ENCODE measurements at regions not wholly inside any gene's neighbourhood (a gene's known extent, or its start where the extent isn't known, plus 50 kb on each side); places are given as distances from the start of the nearest gene placed in this dataset.
A peak's percentile ranks its signal among the peaks of the same experiment; 100 is the strongest.

- TF ChIP-seq CTCF (IDR thresholded peaks at IDR 0.05): no peak
- no peak for TF ChIP-seq POLR2A (IDR thresholded peaks at IDR 0.05)
- Histone ChIP-seq H3K4me1 (no peaks in the 10 kb centered on the region), H3K4me3 (no peak overlapping the region), H3K9me3 (no peaks in the 10 kb centered on the region), H3K27me3 (no peaks in the 10 kb centered on the region), H3K27ac (no peak overlapping the region), H3K36me3 (no peaks in the 10 kb centered on the region)
- WGBS (ENCODE audit: insufficient coverage, low coverage, low lambda C conversion rate, missing lambda C conversion rate): 66% methylated on average over 7 of the region's 7 CpGs
- intact Hi-C loops (cut with DNase I): no loop called here
- DNase-seq (no peak), ATAC-seq (no peak)
Measured at GRCh38 chr14:101062601-101063000, 159.1 kb upstream of the RTL1 start.

- Histone ChIP-seq H3K4me1 (no peaks in the 10 kb centered on the region), H3K27ac (no peak overlapping the region), H3K27me3 (no peaks in the 10 kb centered on the region), H3K36me3 (no peaks in the 10 kb centered on the region), H3K9me3 (no peaks in the 10 kb centered on the region), H3K4me3 (no peak overlapping the region)
- no peak for TF ChIP-seq CTCF (IDR thresholded peaks at IDR 0.05)
- TF ChIP-seq POLR2A (IDR thresholded peaks at IDR 0.05): no peak
- DNase-seq: no peak
- WGBS (ENCODE audit: insufficient coverage, low coverage, low lambda C conversion rate, missing lambda C conversion rate): 72% methylated on average over 4 of the region's 11 CpGs
- no peak for ATAC-seq
- intact Hi-C loops (cut with DNase I): no loop called here
Measured at GRCh38 chr14:101063121-101063520, 159.6 kb upstream of the RTL1 start.

- no peaks in the 10 kb centered on the region for H3K27me3 ChIP-seq
- 74% methylated on average over 7 of the region's 16 CpGs for WGBS (ENCODE audit: insufficient coverage, low coverage, low lambda C conversion rate, missing lambda C conversion rate)
- H3K4me3 ChIP-seq: no peak overlapping the region
- ATAC-seq (no peak), DNase-seq (peak in 1 of 3 donors; percentile 21)
- no peak overlapping the region for H3K27ac ChIP-seq
- intact Hi-C loops (cut with DNase I): no loop called here
- H3K9me3 ChIP-seq: no peaks in the 10 kb centered on the region
- TF ChIP-seq POLR2A (IDR thresholded peaks at IDR 0.05) (no peak), CTCF (IDR thresholded peaks at IDR 0.05) (no peak)
- H3K4me1 ChIP-seq: no peaks in the 10 kb centered on the region
- H3K36me3 ChIP-seq: no peaks in the 10 kb centered on the region
Measured at GRCh38 chr14:101064121-101064661, 160.7 kb upstream of the RTL1 start.

GRCh38 chr14:101064718-101065117 is 161.2 kb upstream of the RTL1 start:
- no peak overlapping the region for H3K27ac ChIP-seq
- WGBS (ENCODE audit: insufficient coverage, low coverage, low lambda C conversion rate, missing lambda C conversion rate): no CpG with 5 or more reads among the region's 7 CpGs

More at GRCh38 chr14:101064718-101065117, 161.2 kb upstream of the RTL1 start:
- Histone ChIP-seq H3K4me1 (no peaks in the 10 kb centered on the region), H3K9me3 (no peaks in the 10 kb centered on the region), H3K36me3 (no peaks in the 10 kb centered on the region), H3K27me3 (no peaks in the 10 kb centered on the region), H3K4me3 (no peak overlapping the region)
- intact Hi-C loops (cut with DNase I): no loop called here
- TF ChIP-seq POLR2A (IDR thresholded peaks at IDR 0.05): no peak
- TF ChIP-seq CTCF (IDR thresholded peaks at IDR 0.05): no peak
- no peak for ATAC-seq
- peak in 2 of 3 donors; percentile 16 to 18 for DNase-seq

Data from right lobe of liver (tissue), 6 donors.